ENCODE measurements at regions not wholly inside any gene's neighbourhood (a gene's known extent, or its start where the extent isn't known, plus 50 kb on each side); places are given as distances from the start of the nearest gene placed in this dataset.
"Not testable (repeated sequence)": the region's sequence is repeated elsewhere in the genome, so short reads cannot be mapped to it uniquely, and the experiment has no call there.

DNA sequence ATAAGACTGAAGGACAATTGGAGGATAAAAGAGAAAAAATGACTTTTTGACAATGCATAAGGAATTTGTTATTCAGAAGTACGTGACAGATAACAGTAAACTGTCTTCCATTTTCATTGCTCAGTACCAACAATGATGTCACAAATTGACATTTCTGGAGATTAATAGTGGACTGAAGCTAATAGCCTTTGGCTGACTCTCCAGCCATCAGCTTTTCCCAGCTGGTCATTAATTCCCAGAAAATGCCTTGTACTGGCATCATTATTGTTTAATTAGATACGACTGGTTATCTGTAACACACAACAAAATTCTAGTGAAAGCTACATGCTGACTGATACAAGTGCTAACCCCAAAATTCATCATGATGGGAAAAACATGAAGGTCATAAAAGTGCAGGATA, 147.9 kb upstream of the FGF13 start:
- H3K4me3 Mint-ChIP-seq = no peak overlapping the region
- DNase-seq (no peak), ATAC-seq (no peak)
- no peaks in the 10 kb centered on the region for H3K4me1 Mint-ChIP-seq
- no peak overlapping the region for H3K27ac Mint-ChIP-seq
- H3K9me3 Mint-ChIP-seq = no peaks in the 10 kb centered on the region
- H3K36me3 Mint-ChIP-seq (ENCODE audit: low read depth) = no peaks in the 10 kb centered on the region
- no peaks in the 10 kb centered on the region for H3K27me3 Mint-ChIP-seq

DNA sequence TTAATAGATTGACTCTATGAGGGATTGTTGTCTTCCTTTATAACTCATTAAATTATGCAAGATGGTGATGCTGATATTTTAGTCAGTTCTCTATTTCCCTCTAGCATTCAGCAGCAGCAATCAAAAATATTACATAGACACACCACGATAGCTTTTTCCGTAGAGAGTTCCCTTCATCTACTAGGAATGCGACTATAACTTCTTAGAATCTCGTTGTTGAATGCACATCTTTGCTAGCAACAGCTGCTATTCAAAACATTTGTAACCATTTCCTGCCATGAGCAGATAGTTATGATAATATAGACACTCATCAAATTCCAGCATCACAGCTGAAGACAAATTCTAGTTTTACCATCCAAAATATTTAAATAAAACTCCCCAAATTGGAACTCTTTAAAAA, 147.4 kb upstream of the FGF13 start:
- no peaks in the 10 kb centered on the region for H3K36me3 Mint-ChIP-seq (ENCODE audit: low read depth)
- H3K9me3 Mint-ChIP-seq = no peaks in the 10 kb centered on the region
- no peak for DNase-seq
- ATAC-seq = no peak
- no peak overlapping the region for H3K27ac Mint-ChIP-seq
- H3K4me1 Mint-ChIP-seq = no peaks in the 10 kb centered on the region
- H3K4me3 Mint-ChIP-seq = no peak overlapping the region
- H3K27me3 Mint-ChIP-seq = no peaks in the 10 kb centered on the region

- no peaks in the 10 kb centered on the region for H3K27me3 Mint-ChIP-seq
- no peak overlapping the region for H3K27ac Mint-ChIP-seq
- H3K4me3 Mint-ChIP-seq = no peak overlapping the region
- H3K9me3 Mint-ChIP-seq = no peaks in the 10 kb centered on the region
- H3K4me1 Mint-ChIP-seq = no peaks in the 10 kb centered on the region
- DNase-seq = no peak
- no peaks in the 10 kb centered on the region for H3K36me3 Mint-ChIP-seq (ENCODE audit: low read depth)
- peak; percentile 61 for ATAC-seq
Measured at GRCh38 chrX:138858438-138858837, 146.9 kb upstream of the FGF13 start.

GRCh38 chrX:138856881-138857604, 145.5 kb upstream of the FGF13 start:
- Mint-ChIP-seq H3K36me3 (ENCODE audit: low read depth) (no peaks in the 10 kb centered on the region), H3K4me3 (no peak overlapping the region)

GRCh38 chrX:138853936-138854335, 142.4 kb upstream of the FGF13 start:
- Mint-ChIP-seq H3K27me3 (no peaks in the 10 kb centered on the region), H3K27ac (no peak overlapping the region), H3K4me3 (no peak overlapping the region), H3K9me3 (no peaks in the 10 kb centered on the region), H3K36me3 (ENCODE audit: low read depth) (no peaks in the 10 kb centered on the region), H3K4me1 (no peaks in the 10 kb centered on the region)
- no peak for ATAC-seq
- no peak for DNase-seq

More at GRCh38 chrX:138856881-138857604, 145.5 kb upstream of the FGF13 start:
- Mint-ChIP-seq H3K4me1 (no peaks in the 10 kb centered on the region), H3K9me3 (no peaks in the 10 kb centered on the region), H3K27me3 (no peaks in the 10 kb centered on the region), H3K27ac (no peak overlapping the region)
- DNase-seq (no peak), ATAC-seq (no peak)

DNA sequence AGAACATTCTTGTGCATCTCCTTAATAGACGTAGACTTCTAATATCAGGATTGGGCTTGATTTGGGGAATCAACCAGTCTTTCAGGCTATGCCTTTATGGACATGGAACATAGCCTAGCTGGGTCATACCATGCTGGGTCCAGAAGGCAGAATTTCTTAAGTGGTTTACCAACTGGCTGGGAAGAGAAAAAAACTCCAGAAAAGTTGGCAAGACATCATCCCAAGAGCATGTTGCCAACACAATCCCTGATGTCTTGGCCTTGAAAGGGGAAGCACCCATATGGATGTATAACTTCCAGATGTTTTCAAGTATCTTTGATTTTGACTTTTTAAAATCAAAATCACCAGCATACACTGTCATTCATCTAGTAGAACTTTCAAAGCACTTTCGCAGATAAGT, 138.0 kb upstream of the FGF13 start:
- H3K4me3 Mint-ChIP-seq = no peak overlapping the region
- DNase-seq = no peak
- no peaks in the 10 kb centered on the region for H3K4me1 Mint-ChIP-seq
- H3K36me3 Mint-ChIP-seq (ENCODE audit: low read depth) = no peaks in the 10 kb centered on the region
- H3K9me3 Mint-ChIP-seq = no peaks in the 10 kb centered on the region
- no peak for ATAC-seq
- H3K27me3 Mint-ChIP-seq = no peaks in the 10 kb centered on the region
- H3K27ac Mint-ChIP-seq = no peak overlapping the region

GRCh38 chrX:138847930-138848329, 136.4 kb upstream of the FGF13 start:
- no peaks in the 10 kb centered on the region for H3K9me3 Mint-ChIP-seq
- no peaks in the 10 kb centered on the region for H3K4me1 Mint-ChIP-seq
- H3K27ac Mint-ChIP-seq = no peak overlapping the region
- H3K27me3 Mint-ChIP-seq = no peaks in the 10 kb centered on the region
- no peak overlapping the region for H3K4me3 Mint-ChIP-seq
- H3K36me3 Mint-ChIP-seq (ENCODE audit: low read depth) = no peaks in the 10 kb centered on the region
- ATAC-seq = no peak
- no peak for DNase-seq

DNA sequence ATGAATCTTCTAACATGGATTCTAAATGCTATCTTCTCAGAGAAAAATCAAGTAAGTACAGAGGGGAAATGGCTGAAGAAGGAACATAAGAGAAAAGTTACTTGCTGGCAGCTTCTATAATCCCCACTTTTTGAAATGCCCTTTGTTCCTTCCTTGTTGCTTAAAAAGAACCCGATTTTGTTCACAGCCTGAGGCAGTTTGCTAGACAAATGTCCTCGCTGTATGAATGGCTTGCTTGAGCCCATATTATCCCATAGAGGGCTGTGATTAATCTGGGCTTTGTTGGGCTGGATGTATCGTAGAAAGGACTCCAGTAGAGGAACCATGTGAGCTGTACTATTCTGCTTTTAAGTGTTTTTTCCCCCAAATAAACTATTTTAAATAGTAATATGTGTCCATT, 134.3 kb upstream of the FGF13 start:
- Mint-ChIP-seq H3K4me1 (no peaks in the 10 kb centered on the region), H3K27me3 (no peaks in the 10 kb centered on the region), H3K27ac (no peak overlapping the region), H3K9me3 (no peaks in the 10 kb centered on the region), H3K36me3 (ENCODE audit: low read depth) (no peaks in the 10 kb centered on the region), H3K4me3 (no peak overlapping the region)
- ATAC-seq (no peak), DNase-seq (no peak)

DNA sequence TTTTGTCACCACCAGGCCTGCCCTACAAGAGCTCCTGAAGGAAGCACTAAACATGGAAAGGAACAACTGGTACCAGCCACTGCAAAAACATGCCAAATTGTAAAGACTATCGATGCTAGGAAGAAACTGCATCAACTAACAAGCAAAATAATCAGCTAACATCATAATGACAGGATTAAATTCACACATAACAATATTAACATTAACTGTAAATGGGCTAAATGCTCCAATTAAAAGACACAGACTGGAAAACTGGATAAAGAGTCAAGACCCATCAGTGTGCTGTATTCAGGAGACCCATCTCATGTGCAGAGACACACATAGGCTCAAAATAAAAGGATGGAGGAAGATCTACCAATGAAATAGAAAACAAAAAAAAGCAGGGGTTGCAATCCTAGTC, 95.9 kb upstream of the FGF13 start:
- not testable (repeated sequence) for H3K9me3 Mint-ChIP-seq; H3K27ac Mint-ChIP-seq; DNase-seq; ATAC-seq; H3K4me3 Mint-ChIP-seq; H3K27me3 Mint-ChIP-seq; H3K4me1 Mint-ChIP-seq; H3K36me3 Mint-ChIP-seq (ENCODE audit: low read depth)

DNA sequence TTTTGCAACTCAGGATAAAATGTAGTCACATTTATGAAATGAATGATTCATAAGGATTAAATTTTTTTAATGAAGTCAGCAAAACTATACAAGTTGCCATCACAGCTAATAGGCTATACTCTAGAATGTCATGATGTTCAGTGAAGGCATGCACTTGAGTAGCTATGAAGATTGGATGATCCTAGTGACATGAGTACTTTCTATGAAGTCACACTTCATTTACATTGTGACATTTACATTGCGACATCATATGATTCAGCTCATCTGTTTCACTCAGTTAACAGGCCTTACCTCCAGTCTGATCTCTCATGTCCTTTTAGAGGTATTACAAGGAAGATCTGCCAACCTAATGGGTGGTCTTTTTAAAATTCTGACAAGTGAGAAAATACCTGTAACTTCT, 82.7 kb upstream of the FGF13 start:
- H3K4me3 Mint-ChIP-seq = no peak overlapping the region
- ATAC-seq (no peak), DNase-seq (no peak)
- no peaks in the 10 kb centered on the region for H3K36me3 Mint-ChIP-seq (ENCODE audit: low read depth)
- H3K27ac Mint-ChIP-seq = no peak overlapping the region
- H3K9me3 Mint-ChIP-seq = peaks cover 4% of the 10 kb centered on the region
- H3K4me1 Mint-ChIP-seq = no peaks in the 10 kb centered on the region
- peaks cover 4% of the 10 kb centered on the region for H3K27me3 Mint-ChIP-seq

GRCh38 chrX:138791551-138791950, 80.0 kb upstream of the FGF13 start:
- Mint-ChIP-seq H3K4me3 (no peak overlapping the region), H3K36me3 (ENCODE audit: low read depth) (no peaks in the 10 kb centered on the region), H3K4me1 (no peaks in the 10 kb centered on the region), H3K27me3 (peaks cover 4% of the 10 kb centered on the region), H3K9me3 (peaks cover 4% of the 10 kb centered on the region), H3K27ac (no peak overlapping the region)
- DNase-seq (no peak), ATAC-seq (no peak)

DNA sequence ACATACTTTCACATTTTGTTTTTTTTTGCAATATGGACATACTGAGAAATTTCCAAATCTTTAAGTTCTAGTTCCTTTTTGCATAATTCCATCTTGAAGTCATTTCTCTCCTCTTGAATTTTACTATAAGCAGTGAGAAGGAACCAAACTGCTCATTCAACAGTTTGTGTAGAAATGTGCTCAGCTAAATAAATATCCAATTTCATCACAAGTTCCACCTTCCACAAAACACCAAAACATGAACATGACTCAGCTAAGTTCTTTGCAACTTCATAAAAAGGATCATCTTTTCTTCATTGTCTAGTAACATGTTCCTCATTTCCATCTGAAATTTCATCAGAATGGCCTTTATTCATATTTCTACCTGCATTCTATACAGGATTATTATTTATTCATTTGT, 77.3 kb upstream of the FGF13 start:
- Mint-ChIP-seq H3K4me1 (no peaks in the 10 kb centered on the region), H3K4me3 (no peak overlapping the region), H3K27ac (no peak overlapping the region), H3K9me3 (peaks cover 12% of the 10 kb centered on the region), H3K36me3 (ENCODE audit: low read depth) (no peaks in the 10 kb centered on the region), H3K27me3 (peaks cover 4% of the 10 kb centered on the region)
- DNase-seq = no peak
- ATAC-seq = no peak

GRCh38 chrX:138778576-138778909, 67.0 kb upstream of the FGF13 start:
- not testable (repeated sequence) for H3K4me1 Mint-ChIP-seq; ATAC-seq; DNase-seq; H3K27me3 Mint-ChIP-seq; H3K4me3 Mint-ChIP-seq; H3K27ac Mint-ChIP-seq; H3K9me3 Mint-ChIP-seq; H3K36me3 Mint-ChIP-seq (ENCODE audit: low read depth)

DNA sequence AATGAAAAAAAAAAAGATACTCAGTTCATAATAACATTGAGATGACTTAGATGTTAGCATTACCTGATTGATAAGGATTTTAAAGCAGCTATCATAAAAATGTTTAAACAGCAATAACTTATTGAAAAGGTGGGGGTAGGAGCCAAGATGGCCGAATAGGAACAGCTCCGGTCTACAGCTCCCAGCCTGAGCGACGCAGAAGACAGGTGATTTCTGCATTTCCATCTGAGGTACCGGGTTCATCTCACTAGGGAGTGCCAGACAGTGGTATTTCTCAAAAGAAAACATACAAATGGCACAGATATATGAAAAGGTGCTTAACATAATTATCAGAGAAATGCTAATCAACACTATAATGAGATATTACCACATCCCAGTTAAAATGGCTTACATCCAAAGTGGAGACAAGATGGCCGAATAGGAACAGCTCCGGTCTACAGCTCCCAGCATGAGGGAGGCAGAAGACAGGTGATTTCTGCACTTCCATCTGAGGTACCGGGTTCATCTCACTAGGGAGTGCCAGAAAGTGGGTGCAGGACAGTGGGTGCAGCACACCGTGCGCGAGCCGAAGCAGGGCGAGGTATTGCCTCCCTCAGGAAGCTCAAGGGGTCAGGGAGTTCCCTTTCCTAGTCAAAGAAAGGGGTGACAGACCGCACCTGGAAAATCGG, 66.5 kb upstream of the FGF13 start:
- H3K36me3 Mint-ChIP-seq (ENCODE audit: low read depth); H3K4me3 Mint-ChIP-seq; ATAC-seq; H3K27ac Mint-ChIP-seq; H3K27me3 Mint-ChIP-seq; H3K4me1 Mint-ChIP-seq; DNase-seq; H3K9me3 Mint-ChIP-seq: not testable (repeated sequence)

DNA sequence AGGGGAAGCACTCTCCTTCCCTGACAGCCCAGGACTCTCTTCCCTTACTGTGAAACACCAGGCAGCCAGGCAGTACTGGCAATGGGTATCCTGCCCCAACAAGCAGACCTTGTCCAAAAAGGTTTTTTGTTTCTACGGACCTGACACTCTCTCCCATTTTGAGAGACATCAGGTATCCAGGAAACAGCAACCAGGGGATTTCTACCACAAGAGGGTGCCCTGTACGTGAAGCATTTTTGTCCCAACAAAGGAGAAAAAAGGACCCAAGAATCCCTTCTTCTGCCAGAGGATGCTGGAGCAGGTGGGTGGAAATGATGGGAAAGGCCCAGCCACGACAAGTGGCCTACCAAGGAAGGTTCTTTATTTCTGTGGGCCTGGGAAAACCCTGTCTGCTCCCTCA, 65.7 kb upstream of the FGF13 start:
- no peak for ATAC-seq
- Mint-ChIP-seq H3K4me1 (no peaks in the 10 kb centered on the region), H3K9me3 (no peaks in the 10 kb centered on the region), H3K4me3 (no peak overlapping the region), H3K27me3 (no peaks in the 10 kb centered on the region), H3K36me3 (ENCODE audit: low read depth) (no peaks in the 10 kb centered on the region), H3K27ac (no peak overlapping the region)
- DNase-seq = no peak

DNA sequence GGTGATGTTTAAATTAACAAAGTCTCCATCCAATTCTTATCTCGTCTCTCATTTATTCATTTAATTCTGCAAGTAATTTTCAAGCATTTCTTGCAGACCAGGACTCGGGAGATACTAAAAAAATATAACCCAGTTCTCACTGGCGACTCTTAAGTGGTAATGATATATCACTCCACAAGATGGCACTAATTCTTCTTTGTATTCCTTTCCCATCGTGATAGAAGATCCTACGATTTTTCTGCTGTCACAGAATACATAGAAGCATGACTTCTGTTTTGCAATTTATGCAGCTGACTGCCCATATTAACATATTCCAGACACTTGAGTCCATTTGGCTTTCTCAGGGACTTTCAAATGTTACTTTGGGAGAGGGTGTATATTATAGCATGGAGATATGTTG, 64.0 kb upstream of the FGF13 start:
- no peak overlapping the region for H3K4me3 Mint-ChIP-seq
- no peaks in the 10 kb centered on the region for H3K36me3 Mint-ChIP-seq (ENCODE audit: low read depth)
- ATAC-seq (no peak), DNase-seq (no peak)
- H3K27ac Mint-ChIP-seq = no peak overlapping the region
- H3K9me3 Mint-ChIP-seq = no peaks in the 10 kb centered on the region
- H3K4me1 Mint-ChIP-seq = no peaks in the 10 kb centered on the region
- H3K27me3 Mint-ChIP-seq = no peaks in the 10 kb centered on the region
